Fibroblast of lung (primary cell): ENCODE measurements at regions not wholly inside any gene's neighbourhood (a gene's known extent, or its start where the extent isn't known, plus 50 kb on each side); places are given as distances from the start of the nearest gene placed in this dataset.

Experiments
- CTCF ChIP-seq, 2 donors: IDR thresholded peaks in 1 of 2; conservative IDR thresholded peaks in 1 of 2; 1 replicate in 1 of 2; 2 replicates in 1 of 2; pipeline ENCODE4 v1.5.1; 2011 to 2012; ENCODE audit warnings: low read length in 2 of 2, control low read depth in 1 of 2, inconsistent platforms in 1 of 2, low read depth in 1 of 2, mild to moderate bottlenecking in 1 of 2
- EZH2 ChIP-seq: IDR thresholded peaks from 2 replicates; pipeline ENCODE4 v1.5.1; 2012; ENCODE audit warnings: low read length, control low read depth, mild to moderate bottlenecking; ENCODE audit errors: missing control alignments

GRCh38 chr20:20946122-20946759 lies 159.9 kb downstream of the LINC00237 start:
- TF ChIP-seq CTCF (conservative IDR thresholded peaks at IDR 0.05 in 1 of 2, IDR thresholded peaks at IDR 0.05 in 1 of 2; ENCODE audit: low read depth in 1 of 2, low read length in 2 of 2) = no peak
- TF ChIP-seq EZH2 = no peak
